Neural progenitor cell (in vitro differentiated cells): ENCODE measurements at regions not wholly inside any gene's neighbourhood (a gene's known extent, or its start where the extent isn't known, plus 50 kb on each side); places are given as distances from the start of the nearest gene placed in this dataset.

Experiments
- EZH2 ChIP-seq: fragments of 200-600 bp; sonication (generic); IDR thresholded peaks from 2 replicates; pipeline ENCODE4 v1.6.1; 2017; ENCODE audit warnings: antibody characterized with exemption, mild to moderate bottlenecking, moderate library complexity
- EZH2phosphoT487 ChIP-seq: fragments of 200-600 bp; sonication (generic); IDR thresholded peaks from 2 replicates; pipeline ENCODE4 v1.6.1; 2017; ENCODE audit warnings: antibody characterized with exemption
- TF ChIP-seq, protein P1 (sequence below): fragments of 200-600 bp; sonication (generic); IDR thresholded peaks from 2 replicates; pipeline ENCODE4 v1.5.1; 2017; ENCODE audit warnings: antibody characterized with exemption, mild to moderate bottlenecking

DNA sequence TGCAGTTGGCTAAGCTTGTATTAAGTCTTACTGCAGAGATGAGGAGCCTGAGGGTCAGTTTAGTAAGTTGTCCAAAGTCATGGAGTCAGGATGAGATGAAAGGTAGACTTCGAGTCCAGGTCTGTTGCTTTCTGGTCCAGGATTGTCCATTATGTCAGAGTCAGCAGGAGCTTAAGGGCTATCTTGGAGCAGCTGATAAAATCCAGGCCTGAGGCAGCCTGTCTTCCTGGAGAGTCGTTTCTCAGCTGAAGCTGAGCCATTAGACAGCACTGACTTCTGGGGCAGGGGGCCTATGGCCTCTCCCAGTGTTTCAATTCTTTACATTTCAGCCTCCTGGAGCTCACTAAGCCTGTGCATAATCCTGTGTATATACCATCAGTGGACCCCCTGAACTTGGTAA, 219.5 kb upstream of the GAP43 start:
- TF ChIP-seq, protein P1, sequence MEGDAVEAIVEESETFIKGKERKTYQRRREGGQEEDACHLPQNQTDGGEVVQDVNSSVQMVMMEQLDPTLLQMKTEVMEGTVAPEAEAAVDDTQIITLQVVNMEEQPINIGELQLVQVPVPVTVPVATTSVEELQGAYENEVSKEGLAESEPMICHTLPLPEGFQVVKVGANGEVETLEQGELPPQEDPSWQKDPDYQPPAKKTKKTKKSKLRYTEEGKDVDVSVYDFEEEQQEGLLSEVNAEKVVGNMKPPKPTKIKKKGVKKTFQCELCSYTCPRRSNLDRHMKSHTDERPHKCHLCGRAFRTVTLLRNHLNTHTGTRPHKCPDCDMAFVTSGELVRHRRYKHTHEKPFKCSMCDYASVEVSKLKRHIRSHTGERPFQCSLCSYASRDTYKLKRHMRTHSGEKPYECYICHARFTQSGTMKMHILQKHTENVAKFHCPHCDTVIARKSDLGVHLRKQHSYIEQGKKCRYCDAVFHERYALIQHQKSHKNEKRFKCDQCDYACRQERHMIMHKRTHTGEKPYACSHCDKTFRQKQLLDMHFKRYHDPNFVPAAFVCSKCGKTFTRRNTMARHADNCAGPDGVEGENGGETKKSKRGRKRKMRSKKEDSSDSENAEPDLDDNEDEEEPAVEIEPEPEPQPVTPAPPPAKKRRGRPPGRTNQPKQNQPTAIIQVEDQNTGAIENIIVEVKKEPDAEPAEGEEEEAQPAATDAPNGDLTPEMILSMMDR = no peak
- no peak for TF ChIP-seq EZH2
- no peak for TF ChIP-seq EZH2phosphoT487
